ENCODE measurements at regions not wholly inside any gene's neighbourhood (a gene's known extent, or its start where the extent isn't known, plus 50 kb on each side); places are given as distances from the start of the nearest gene placed in this dataset.
"Not testable (repeated sequence)": the region's sequence is repeated elsewhere in the genome, so short reads cannot be mapped to it uniquely, and the experiment has no call there.

DNA sequence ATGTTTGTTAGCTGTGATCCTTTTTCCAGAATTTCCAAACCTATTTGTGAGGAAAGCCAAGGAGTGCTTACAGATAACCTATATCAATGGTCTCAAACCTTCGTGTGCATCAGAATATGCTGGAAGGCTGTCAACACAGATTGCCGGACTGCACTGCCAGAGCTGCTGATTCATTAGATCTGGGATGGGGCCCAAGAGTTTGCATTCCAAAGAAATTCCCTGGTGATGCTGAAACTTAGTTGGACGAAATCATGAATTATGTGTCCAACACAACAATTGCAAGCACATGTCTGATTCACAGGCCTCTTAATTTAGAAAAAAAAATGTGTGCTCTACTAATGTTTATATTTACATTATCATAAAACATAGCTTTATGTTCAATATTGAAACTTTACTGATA lies 544.0 kb upstream of the AMOT start:
- TF ChIP-seq, protein P1, sequence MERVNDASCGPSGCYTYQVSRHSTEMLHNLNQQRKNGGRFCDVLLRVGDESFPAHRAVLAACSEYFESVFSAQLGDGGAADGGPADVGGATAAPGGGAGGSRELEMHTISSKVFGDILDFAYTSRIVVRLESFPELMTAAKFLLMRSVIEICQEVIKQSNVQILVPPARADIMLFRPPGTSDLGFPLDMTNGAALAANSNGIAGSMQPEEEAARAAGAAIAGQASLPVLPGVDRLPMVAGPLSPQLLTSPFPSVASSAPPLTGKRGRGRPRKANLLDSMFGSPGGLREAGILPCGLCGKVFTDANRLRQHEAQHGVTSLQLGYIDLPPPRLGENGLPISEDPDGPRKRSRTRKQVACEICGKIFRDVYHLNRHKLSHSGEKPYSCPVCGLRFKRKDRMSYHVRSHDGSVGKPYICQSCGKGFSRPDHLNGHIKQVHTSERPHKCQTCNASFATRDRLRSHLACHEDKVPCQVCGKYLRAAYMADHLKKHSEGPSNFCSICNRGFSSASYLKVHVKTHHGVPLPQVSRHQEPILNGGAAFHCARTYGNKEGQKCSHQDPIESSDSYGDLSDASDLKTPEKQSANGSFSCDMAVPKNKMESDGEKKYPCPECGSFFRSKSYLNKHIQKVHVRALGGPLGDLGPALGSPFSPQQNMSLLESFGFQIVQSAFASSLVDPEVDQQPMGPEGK (CRISPR knock-in tag; IDR thresholded peaks at IDR 0.05; ENCODE audit: borderline replicate concordance): no peak
- TF ChIP-seq OSR1 (CRISPR knock-in tag; IDR thresholded peaks at IDR 0.05) (no peak), ISL1 (CRISPR knock-in tag; IDR thresholded peaks at IDR 0.05) (peak; percentile 69), TCF4 (CRISPR knock-in tag; IDR thresholded peaks at IDR 0.05; ENCODE audit: borderline replicate concordance) (0 out of 2 replicates have a peak, but pooled peaks have one; percentile 24)

GRCh38 chrX:113373421-113373820 lies 532.8 kb upstream of the AMOT start:
- not testable (repeated sequence) for ATAC-seq

More for the DNA sequence above, 544.0 kb upstream of the AMOT start:
- peak; percentile 92 for ATAC-seq

GRCh38 chrX:113370006-113370405 lies 529.4 kb upstream of the AMOT start:
- ATAC-seq: no peak
- TF ChIP-seq CREB5 (CRISPR knock-in tag; IDR thresholded peaks at IDR 0.05; ENCODE audit: low read depth): no peak
- no peak for TF ChIP-seq ISL1 (CRISPR knock-in tag; IDR thresholded peaks at IDR 0.05)
- TF ChIP-seq OSR1 (CRISPR knock-in tag; IDR thresholded peaks at IDR 0.05): no peak
- TF ChIP-seq TSHZ2 (CRISPR knock-in tag; IDR thresholded peaks at IDR 0.05): no peak
- no peak for TF ChIP-seq BACH2 (CRISPR knock-in tag; IDR thresholded peaks at IDR 0.05; ENCODE audit: borderline replicate concordance)
- no peak for TF ChIP-seq ZNF70 (CRISPR knock-in tag; IDR thresholded peaks at IDR 0.05)
- no peak for TF ChIP-seq ZNF565 (CRISPR knock-in tag; conservative IDR thresholded peaks at IDR 0.05; ENCODE audit: low read depth)
- TF ChIP-seq ARNTL (CRISPR knock-in tag; IDR thresholded peaks at IDR 0.05; ENCODE audit: borderline replicate concordance, low read depth): no peak
- TF ChIP-seq PPARA (CRISPR knock-in tag; IDR thresholded peaks at IDR 0.05; ENCODE audit: borderline replicate concordance): no peak
- TF ChIP-seq CSDC2 (CRISPR knock-in tag; IDR thresholded peaks at IDR 0.05): no peak
- no peak for TF ChIP-seq ZFP3 (CRISPR knock-in tag; IDR thresholded peaks at IDR 0.05)
- TF ChIP-seq GLIS3 (CRISPR knock-in tag; IDR thresholded peaks at IDR 0.05): no peak
- TF ChIP-seq SNAI2 (CRISPR knock-in tag; IDR thresholded peaks at IDR 0.05): no peak
- TF ChIP-seq ZNF8 (CRISPR knock-in tag; IDR thresholded peaks at IDR 0.05): no peak
- no peak for TF ChIP-seq RARB (CRISPR knock-in tag; IDR thresholded peaks at IDR 0.05)
- TF ChIP-seq, protein P1 (CRISPR knock-in tag; IDR thresholded peaks at IDR 0.05; ENCODE audit: borderline replicate concordance): no peak
- no peak for TF ChIP-seq CSRNP3 (CRISPR knock-in tag; IDR thresholded peaks at IDR 0.05)

GRCh38 chrX:113369056-113369455 lies 528.4 kb upstream of the AMOT start:
- TF ChIP-seq ZFP3 (CRISPR knock-in tag; IDR thresholded peaks at IDR 0.05) (no peak), TOX (CRISPR knock-in tag; IDR thresholded peaks at IDR 0.05; ENCODE audit: borderline replicate concordance) (no peak), ARNTL (CRISPR knock-in tag; IDR thresholded peaks at IDR 0.05; ENCODE audit: borderline replicate concordance, low read depth) (no peak), ISL1 (CRISPR knock-in tag; IDR thresholded peaks at IDR 0.05) (no peak), ZNF8 (CRISPR knock-in tag; IDR thresholded peaks at IDR 0.05) (no peak), ZC3H10 (CRISPR knock-in tag; IDR thresholded peaks at IDR 0.05) (no peak)
- ATAC-seq: no peak

Measured in SK-N-SH treated with all-trans-retinoic acid at 6 μM for 48 hours (cell line).